Liver (tissue), 8 donors: ENCODE measurements at regions not wholly inside any gene's neighbourhood (a gene's known extent, or its start where the extent isn't known, plus 50 kb on each side); places are given as distances from the start of the nearest gene placed in this dataset.
"Not testable (repeated sequence)": the region's sequence is repeated elsewhere in the genome, so short reads cannot be mapped to it uniquely, and the experiment has no call there.

Experiments used
- DNase-seq: peaks from one replicate; pipeline ENCODE4 v3.0.0-alpha.2; 2017; ENCODE audit warnings: low spot score
- H3K27ac ChIP-seq, 2 donors: one replicate each; pipeline ENCODE4 v1.7.0; 2013; ENCODE audit warnings: inconsistent platforms in 2 of 2, low read length in 2 of 2, control low read depth in 1 of 2, low read depth in 1 of 2, mild to moderate bottlenecking in 1 of 2
- H3K27me3 ChIP-seq, 4 donors: one replicate each; pipeline versions ENCODE4 v1.6.1 to v1.7.0; 2013; ENCODE audit warnings: low read length in 3 of 4, inconsistent platforms in 1 of 4, mild to moderate bottlenecking in 1 of 4, moderate library complexity in 1 of 4; ENCODE audit not compliant: control insufficient read depth in 4 of 4, insufficient read depth in 4 of 4
- H3K36me3 ChIP-seq, 4 donors: one replicate each; pipeline versions ENCODE4 v1.6.1 to v1.7.0; 2013; ENCODE audit warnings: low read length in 3 of 4, mild to moderate bottlenecking in 3 of 4, low read depth in 1 of 4, moderate library complexity in 1 of 4; ENCODE audit not compliant: control insufficient read depth in 4 of 4, insufficient read depth in 3 of 4
- H3K4me1 ChIP-seq, 4 donors: one replicate each; pipeline versions ENCODE4 v1.6.1 to v1.7.0; 2013; ENCODE audit warnings: low read length in 3 of 4, mild to moderate bottlenecking in 3 of 4, moderate library complexity in 1 of 4; ENCODE audit not compliant: control insufficient read depth in 4 of 4, insufficient read depth in 4 of 4
- H3K4me3 ChIP-seq, 3 donors: one replicate each; pipeline versions ENCODE4 v1.6.1 to v1.7.0; 2013; ENCODE audit warnings: low read length in 3 of 3, control low read depth in 1 of 3, low read depth in 1 of 3, mild to moderate bottlenecking in 1 of 3
- H3K9ac ChIP-seq, 2 donors: one replicate each; pipeline ENCODE4 v1.7.0; 2013; ENCODE audit warnings: low read length in 2 of 2, mild to moderate bottlenecking in 2 of 2, moderate library complexity in 2 of 2, control low read depth in 1 of 2, low read depth in 1 of 2
- H3K9me3 ChIP-seq, 4 donors: one replicate each; pipeline versions ENCODE4 v1.6.1 to v1.7.0; 2013; ENCODE audit warnings: low read length in 3 of 4; ENCODE audit not compliant: control insufficient read depth in 4 of 4
- GABPA ChIP-seq, 2 donors: IDR thresholded peaks in 1 of 2; conservative IDR thresholded peaks in 1 of 2; 2 replicates each; pipeline ENCODE4 v1.6.1; 2016; ENCODE audit warnings: antibody characterized with exemption in 2 of 2, mild to moderate bottlenecking in 1 of 2, moderate library complexity in 1 of 2
- JUND ChIP-seq, 2 donors: IDR thresholded peaks; 2 replicates each; pipeline ENCODE4 v1.6.1; 2016; ENCODE audit warnings: antibody characterized with exemption in 2 of 2
- WGBS: extraction: QIAGEN DNeasy Blood & Tissue Kit; methylation state at CpG from one replicate; pipeline ENCODE4 v1.1.7; 2013; 5-methylcytosine and 5-hydroxymethylcytosine counted together
- TF ChIP-seq, protein P1 (sequence below): fragments of 150-350 bp; IDR thresholded peaks from 2 replicates; pipeline ENCODE4 v1.5.1; 2017; ENCODE audit warnings: improper control_type of control experiment, low read depth, low read length; ENCODE audit not compliant: missing input control
- TF ChIP-seq, protein P2 (sequence below): IDR thresholded peaks from 2 replicates; pipeline ENCODE4 v1.6.1; 2016; ENCODE audit warnings: antibody characterized with exemption
- TF ChIP-seq, protein P3 (sequence below): IDR thresholded peaks from 2 replicates; pipeline ENCODE4 v1.6.1; 2016; ENCODE audit warnings: antibody characterized with exemption
- donor health status: healthy.
- donor health status: healthy.
- donor health status: healthy.
- donor health status: healthy.
- donor health status: healthy.

DNA sequence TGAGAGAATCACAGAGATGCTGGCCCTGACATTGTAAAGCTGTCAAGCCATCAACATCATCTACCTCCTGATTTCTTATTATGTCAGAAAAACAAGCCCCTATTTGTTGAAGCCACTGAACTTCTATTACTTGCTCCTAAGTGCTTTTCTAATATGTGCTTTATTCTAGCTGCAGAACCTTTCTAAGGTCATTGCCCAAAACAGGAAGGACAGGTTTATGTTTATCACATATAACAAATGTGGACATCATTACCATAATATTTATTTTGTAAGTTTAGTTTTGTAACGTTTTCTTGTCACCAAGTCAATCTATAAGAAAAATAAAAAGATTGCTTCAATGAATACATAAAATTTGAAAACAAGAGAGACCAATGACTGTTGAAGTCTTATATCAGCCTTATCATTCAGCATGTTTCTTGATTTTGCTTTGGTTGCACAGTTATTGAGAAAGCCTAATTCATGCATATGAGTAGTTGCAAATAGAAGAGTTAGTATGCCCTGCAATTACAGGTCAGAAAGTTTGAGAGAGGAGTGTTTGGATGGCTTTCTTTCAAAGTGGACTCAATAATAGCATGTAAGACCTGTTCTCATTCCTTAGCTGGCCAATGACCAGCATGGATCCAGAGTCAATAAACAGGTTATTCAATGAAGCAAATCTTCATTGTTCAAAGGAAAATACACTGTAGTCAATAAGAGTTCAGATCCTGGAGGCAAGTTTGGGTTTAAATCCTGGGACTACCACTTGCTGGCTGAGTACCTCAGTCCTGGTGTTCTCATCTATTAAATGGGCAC lies 84.1 kb downstream of the MAB21L3 start:
- no peak overlapping the region for H3K27ac ChIP-seq
- no peak overlapping the region for H3K4me3 ChIP-seq
- H3K27me3 ChIP-seq, result no peaks in the 10 kb centered on the region
- no peaks in the 10 kb centered on the region for H3K9me3 ChIP-seq
- no peak for DNase-seq
- H3K4me1 ChIP-seq, result no peaks in the 10 kb centered on the region
- no peaks in the 10 kb centered on the region for H3K36me3 ChIP-seq
- TF ChIP-seq, protein P1, sequence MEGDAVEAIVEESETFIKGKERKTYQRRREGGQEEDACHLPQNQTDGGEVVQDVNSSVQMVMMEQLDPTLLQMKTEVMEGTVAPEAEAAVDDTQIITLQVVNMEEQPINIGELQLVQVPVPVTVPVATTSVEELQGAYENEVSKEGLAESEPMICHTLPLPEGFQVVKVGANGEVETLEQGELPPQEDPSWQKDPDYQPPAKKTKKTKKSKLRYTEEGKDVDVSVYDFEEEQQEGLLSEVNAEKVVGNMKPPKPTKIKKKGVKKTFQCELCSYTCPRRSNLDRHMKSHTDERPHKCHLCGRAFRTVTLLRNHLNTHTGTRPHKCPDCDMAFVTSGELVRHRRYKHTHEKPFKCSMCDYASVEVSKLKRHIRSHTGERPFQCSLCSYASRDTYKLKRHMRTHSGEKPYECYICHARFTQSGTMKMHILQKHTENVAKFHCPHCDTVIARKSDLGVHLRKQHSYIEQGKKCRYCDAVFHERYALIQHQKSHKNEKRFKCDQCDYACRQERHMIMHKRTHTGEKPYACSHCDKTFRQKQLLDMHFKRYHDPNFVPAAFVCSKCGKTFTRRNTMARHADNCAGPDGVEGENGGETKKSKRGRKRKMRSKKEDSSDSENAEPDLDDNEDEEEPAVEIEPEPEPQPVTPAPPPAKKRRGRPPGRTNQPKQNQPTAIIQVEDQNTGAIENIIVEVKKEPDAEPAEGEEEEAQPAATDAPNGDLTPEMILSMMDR, result no peak
- WGBS, result 42% methylated on average over 1 of the region's 1 CpG
- H3K9ac ChIP-seq, result no peak overlapping the region

DNA sequence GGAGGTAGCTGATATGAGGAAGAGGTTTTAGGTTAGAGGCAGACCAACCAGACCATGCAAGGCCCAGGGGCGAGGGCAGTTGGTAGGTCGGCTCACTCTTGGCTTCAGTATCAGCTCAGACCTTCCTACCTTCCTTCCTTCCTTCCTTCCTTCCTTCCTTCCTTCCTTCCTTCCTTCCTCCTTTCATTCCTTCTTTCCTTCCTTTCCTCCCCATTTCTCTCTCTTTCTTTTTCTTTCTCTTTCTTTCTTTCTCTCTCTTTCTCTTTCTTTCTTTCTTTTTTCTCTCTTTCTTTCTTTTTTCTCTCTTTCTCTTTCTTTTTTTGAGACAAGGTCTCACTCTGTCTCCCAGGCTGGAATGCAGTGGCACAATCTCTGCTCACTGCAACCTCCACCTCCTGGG lies 89.1 kb downstream of the MAB21L3 start:
- not testable (repeated sequence) for H3K4me1 ChIP-seq, H3K9me3 ChIP-seq, H3K9ac ChIP-seq, H3K27ac ChIP-seq, H3K36me3 ChIP-seq, H3K4me3 ChIP-seq, H3K27me3 ChIP-seq, DNase-seq
- 80% methylated on average over 2 of the region's 2 CpGs for WGBS

DNA sequence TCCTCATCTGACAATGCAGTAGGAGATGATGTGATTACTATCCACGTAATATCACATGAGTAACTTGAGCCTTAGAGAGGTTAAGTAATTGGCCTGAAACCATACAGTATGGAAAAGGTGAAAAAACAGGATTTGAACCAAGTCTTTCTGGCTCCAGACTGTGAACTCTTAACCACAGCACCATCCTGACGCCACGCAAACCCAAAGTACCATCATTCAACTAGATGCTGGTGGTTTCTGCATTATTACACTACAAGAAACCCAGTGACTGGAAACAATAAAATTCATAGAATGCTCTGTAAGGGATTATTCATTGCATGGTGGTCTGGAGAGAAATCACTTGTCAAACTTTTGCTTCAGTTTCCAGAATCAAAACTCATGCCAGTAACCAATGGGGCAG lies 90.7 kb downstream of the MAB21L3 start:
- DNase-seq, result no peak
- H3K27me3 ChIP-seq, result no peaks in the 10 kb centered on the region
- H3K27ac ChIP-seq, result no peak overlapping the region
- 91% methylated on average over 3 of the region's 3 CpGs for WGBS
- H3K9ac ChIP-seq, result no peak overlapping the region
- no peaks in the 10 kb centered on the region for H3K9me3 ChIP-seq
- no peaks in the 10 kb centered on the region for H3K36me3 ChIP-seq
- H3K4me3 ChIP-seq, result no peak overlapping the region
- TF ChIP-seq JUND (IDR thresholded peaks at IDR 0.05), result no peak
- no peak for TF ChIP-seq GABPA (IDR thresholded peaks at IDR 0.05 in 1 of 2, conservative IDR thresholded peaks at IDR 0.05 in 1 of 2)
- H3K4me1 ChIP-seq, result no peaks in the 10 kb centered on the region

DNA sequence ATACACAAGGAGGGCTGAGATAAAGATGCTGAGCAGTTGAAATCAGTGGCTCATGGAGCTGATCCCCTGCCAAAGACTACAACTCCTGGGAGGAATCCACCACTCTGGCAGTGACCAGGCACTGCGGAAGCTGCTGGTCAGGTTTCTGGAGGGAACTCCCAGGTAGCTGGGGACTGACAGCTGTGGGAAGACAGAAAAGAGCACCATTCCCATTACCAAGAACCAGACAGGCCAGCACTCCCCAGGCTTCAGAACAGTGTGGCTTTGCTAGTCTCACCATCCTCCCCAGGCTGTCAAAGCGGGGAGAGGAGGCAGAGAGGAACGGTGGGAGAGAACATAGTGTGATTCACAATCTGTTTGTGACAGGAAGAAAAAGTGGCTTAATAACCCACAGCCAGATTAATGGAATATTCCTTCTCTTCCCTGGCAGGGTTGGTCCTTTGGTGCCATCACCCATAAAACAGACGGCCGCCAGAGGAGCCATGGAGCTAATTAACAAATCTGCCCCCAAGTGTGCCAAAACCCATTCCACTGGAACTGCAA lies 92.1 kb downstream of the MAB21L3 start:
- no peaks in the 10 kb centered on the region for H3K36me3 ChIP-seq
- no peaks in the 10 kb centered on the region for H3K4me1 ChIP-seq
- H3K4me3 ChIP-seq, result no peak overlapping the region
- TF ChIP-seq, protein P2, sequence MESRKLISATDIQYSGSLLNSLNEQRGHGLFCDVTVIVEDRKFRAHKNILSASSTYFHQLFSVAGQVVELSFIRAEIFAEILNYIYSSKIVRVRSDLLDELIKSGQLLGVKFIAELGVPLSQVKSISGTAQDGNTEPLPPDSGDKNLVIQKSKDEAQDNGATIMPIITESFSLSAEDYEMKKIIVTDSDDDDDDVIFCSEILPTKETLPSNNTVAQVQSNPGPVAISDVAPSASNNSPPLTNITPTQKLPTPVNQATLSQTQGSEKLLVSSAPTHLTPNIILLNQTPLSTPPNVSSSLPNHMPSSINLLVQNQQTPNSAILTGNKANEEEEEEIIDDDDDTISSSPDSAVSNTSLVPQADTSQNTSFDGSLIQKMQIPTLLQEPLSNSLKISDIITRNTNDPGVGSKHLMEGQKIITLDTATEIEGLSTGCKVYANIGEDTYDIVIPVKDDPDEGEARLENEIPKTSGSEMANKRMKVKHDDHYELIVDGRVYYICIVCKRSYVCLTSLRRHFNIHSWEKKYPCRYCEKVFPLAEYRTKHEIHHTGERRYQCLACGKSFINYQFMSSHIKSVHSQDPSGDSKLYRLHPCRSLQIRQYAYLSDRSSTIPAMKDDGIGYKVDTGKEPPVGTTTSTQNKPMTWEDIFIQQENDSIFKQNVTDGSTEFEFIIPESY, result no peak
- TF ChIP-seq, protein P3, sequence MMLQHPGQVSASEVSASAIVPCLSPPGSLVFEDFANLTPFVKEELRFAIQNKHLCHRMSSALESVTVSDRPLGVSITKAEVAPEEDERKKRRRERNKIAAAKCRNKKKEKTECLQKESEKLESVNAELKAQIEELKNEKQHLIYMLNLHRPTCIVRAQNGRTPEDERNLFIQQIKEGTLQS, result no peak
- no peaks in the 10 kb centered on the region for H3K27me3 ChIP-seq
- no peak overlapping the region for H3K27ac ChIP-seq
- H3K9me3 ChIP-seq, result no peaks in the 10 kb centered on the region
- H3K9ac ChIP-seq, result no peak overlapping the region
- DNase-seq, result no peak
- 84% methylated on average over 5 of the region's 5 CpGs for WGBS
